Fibroblast of lung (primary cell): ENCODE measurements at regions not wholly inside any gene's neighbourhood (a gene's known extent, or its start where the extent isn't known, plus 50 kb on each side); places are given as distances from the start of the nearest gene placed in this dataset.

ENCODE experiments used
- DNase-seq, 2 donors: peaks; one replicate each; pipeline versions ENCODE4 v3.0.0 to v3.0.0-alpha.2; 2010; ENCODE audit warnings: low read depth in 2 of 2
- H2AFZ ChIP-seq: 2 replicates; pipeline ENCODE4 v1.5.1; 2012; ENCODE audit warnings: low read length, control low read depth, inconsistent platforms
- H3K27ac ChIP-seq: 2 replicates; pipeline ENCODE4 v1.5.1; 2011; ENCODE audit warnings: low read length, control low read depth; ENCODE audit not compliant: insufficient read depth
- H3K27me3 ChIP-seq: 2 replicates; pipeline ENCODE4 v1.5.1; 2011; ENCODE audit warnings: mild to moderate bottlenecking, low read length; ENCODE audit not compliant: control insufficient read depth, insufficient read depth
- H3K36me3 ChIP-seq: 2 replicates; pipeline ENCODE4 v1.5.1; 2011; ENCODE audit warnings: low read length; ENCODE audit not compliant: control insufficient read depth, insufficient read depth
- H3K4me1 ChIP-seq: 2 replicates; pipeline ENCODE4 v1.5.1; 2011; ENCODE audit warnings: low read length; ENCODE audit not compliant: control insufficient read depth, insufficient read depth; ENCODE audit errors: extremely low read depth
- H3K4me2 ChIP-seq: 2 replicates; pipeline ENCODE4 v1.5.1; 2011; ENCODE audit warnings: low read length, control low read depth; ENCODE audit not compliant: insufficient read depth; ENCODE audit errors: extremely low read depth
- H3K4me3 ChIP-seq, 4 experiments: fragments of 200-600 bp in 1 of 4; sonication (generic) in 1 of 4; replicated peaks in 1 of 4; 2 replicates each; pipeline ENCODE4 v1.5.1; 2011 to 2016; ENCODE audit warnings: low read length in 4 of 4, low read depth in 3 of 4, mild to moderate bottlenecking in 3 of 4, control low read depth in 2 of 4, inconsistent platforms in 1 of 4, mixed read lengths in 1 of 4; ENCODE audit not compliant: insufficient read depth in 1 of 4; ENCODE audit errors: control extremely low read depth in 1 of 4
- H3K79me2 ChIP-seq: 2 replicates; pipeline ENCODE4 v1.5.1; 2012; ENCODE audit warnings: mild to moderate bottlenecking, low read length, inconsistent platforms; ENCODE audit not compliant: control insufficient read depth, insufficient read depth
- H3K9ac ChIP-seq: 2 replicates; pipeline ENCODE4 v1.5.1; 2011; ENCODE audit warnings: mild to moderate bottlenecking, low read length, control low read depth; ENCODE audit not compliant: insufficient read depth
- H3K9me3 ChIP-seq: 2 replicates; pipeline ENCODE4 v1.5.1; 2012; ENCODE audit warnings: low read depth, low read length; ENCODE audit not compliant: control insufficient read depth, insufficient read depth
- H4K20me1 ChIP-seq: 2 replicates; pipeline ENCODE4 v1.5.1; 2011; ENCODE audit warnings: low read length; ENCODE audit not compliant: control insufficient read depth, insufficient read depth; ENCODE audit errors: extremely low read depth
- CTCF ChIP-seq, 2 donors: IDR thresholded peaks in 1 of 2; conservative IDR thresholded peaks in 1 of 2; 1 replicate in 1 of 2; 2 replicates in 1 of 2; pipeline ENCODE4 v1.5.1; 2011 to 2012; ENCODE audit warnings: low read length in 2 of 2, control low read depth in 1 of 2, inconsistent platforms in 1 of 2, low read depth in 1 of 2, mild to moderate bottlenecking in 1 of 2
- EZH2 ChIP-seq: IDR thresholded peaks from 2 replicates; pipeline ENCODE4 v1.5.1; 2012; ENCODE audit warnings: low read length, control low read depth, mild to moderate bottlenecking; ENCODE audit errors: missing control alignments

GRCh38 chr3:59467476-59467875 is 417.7 kb upstream of the CFAP20DC start:
- Histone ChIP-seq H3K36me3 (no peaks in the 10 kb centered on the region), H3K79me2 (no peaks in the 10 kb centered on the region), H3K27me3 (no peaks in the 10 kb centered on the region), H3K4me2 (no peak overlapping the region), H2AFZ (no peak overlapping the region), H3K9ac (no peak overlapping the region), H4K20me1 (no peaks in the 10 kb centered on the region), H3K9me3 (no peaks in the 10 kb centered on the region), H3K4me3 (no peak overlapping the region), H3K4me1 (no peaks in the 10 kb centered on the region), H3K27ac (no peak overlapping the region)
- no peak for DNase-seq
- TF ChIP-seq CTCF (conservative IDR thresholded peaks at IDR 0.05 in 1 of 2, IDR thresholded peaks at IDR 0.05 in 1 of 2; ENCODE audit: low read depth in 1 of 2, low read length in 2 of 2) = no peak
- no peak for TF ChIP-seq EZH2

GRCh38 chr3:59464187-59464586 is 414.4 kb upstream of the CFAP20DC start:
- TF ChIP-seq EZH2 = no peak
- no peak for TF ChIP-seq CTCF (conservative IDR thresholded peaks at IDR 0.05 in 1 of 2, IDR thresholded peaks at IDR 0.05 in 1 of 2; ENCODE audit: low read depth in 1 of 2, low read length in 2 of 2)
- H3K27me3 ChIP-seq = no peaks in the 10 kb centered on the region

GRCh38 chr3:59463253-59463652 is 413.4 kb upstream of the CFAP20DC start:
- DNase-seq = no peak
- Histone ChIP-seq H3K36me3 (no peaks in the 10 kb centered on the region), H3K27ac (no peak overlapping the region), H3K79me2 (no peaks in the 10 kb centered on the region), H3K9ac (no peak overlapping the region), H3K9me3 (no peaks in the 10 kb centered on the region), H3K4me1 (no peaks in the 10 kb centered on the region), H2AFZ (no peak overlapping the region), H3K27me3 (no peaks in the 10 kb centered on the region), H4K20me1 (no peaks in the 10 kb centered on the region), H3K4me2 (no peak overlapping the region), H3K4me3 (no peak overlapping the region)
- no peak for TF ChIP-seq CTCF (conservative IDR thresholded peaks at IDR 0.05 in 1 of 2, IDR thresholded peaks at IDR 0.05 in 1 of 2; ENCODE audit: low read depth in 1 of 2, low read length in 2 of 2)
- no peak for TF ChIP-seq EZH2

More at GRCh38 chr3:59464187-59464586, 414.4 kb upstream of the CFAP20DC start:
- Histone ChIP-seq H4K20me1 (no peaks in the 10 kb centered on the region), H3K36me3 (no peaks in the 10 kb centered on the region), H3K4me1 (no peaks in the 10 kb centered on the region), H3K9me3 (no peaks in the 10 kb centered on the region), H3K79me2 (no peaks in the 10 kb centered on the region), H2AFZ (no peak overlapping the region), H3K27ac (no peak overlapping the region), H3K9ac (no peak overlapping the region), H3K4me2 (no peak overlapping the region), H3K4me3 (no peak overlapping the region)
- no peak for DNase-seq
